ENCODE measurements at regions not wholly inside any gene's neighbourhood (a gene's known extent, or its start where the extent isn't known, plus 50 kb on each side); places are given as distances from the start of the nearest gene placed in this dataset.

DNA sequence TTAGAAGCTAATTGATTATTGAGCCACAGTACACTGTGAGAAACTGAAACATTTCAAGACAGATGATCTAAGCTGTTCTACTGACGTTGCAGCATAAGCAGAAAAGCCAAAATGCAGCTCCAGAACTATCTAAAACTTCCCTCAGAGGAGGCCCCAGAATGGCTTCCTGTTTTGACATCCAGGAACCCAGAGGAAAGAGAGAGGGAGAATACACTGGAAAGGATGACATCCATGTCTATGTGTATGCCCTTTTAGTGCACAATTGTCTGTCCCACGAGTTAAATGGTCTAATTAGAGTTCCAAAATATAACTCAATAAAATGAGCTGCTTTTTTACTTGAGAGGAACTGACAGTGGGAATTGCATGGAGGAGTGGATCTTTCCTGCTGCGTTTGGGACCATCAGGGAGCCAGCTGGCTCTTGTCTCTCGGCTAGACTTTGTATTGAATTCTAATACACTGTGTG lies 688.1 kb downstream of the ZNF385D start:
- TF ChIP-seq Cebpa-rat (IDR thresholded peaks at IDR 0.05): no peak
- Histone ChIP-seq H3K27me3 (no peaks in the 10 kb centered on the region), H3K27ac (no peak overlapping the region), H3K4me3 (no peak overlapping the region), H3K36me3 (no peaks in the 10 kb centered on the region), H3K4me2 (no peak overlapping the region; a peak in 1 of 22 replicates), H4K20me1 (no peaks in the 10 kb centered on the region), H3K9ac (no peak overlapping the region), H3K4me1 (peaks cover 0 to 6% (median 0%) of the 10 kb centered on the region in 10 experiments; a peak in 1 of 20 replicates), H3K9me3 (replicated peaks in 1 of 11) (no peaks in the 10 kb centered on the region)

DNA sequence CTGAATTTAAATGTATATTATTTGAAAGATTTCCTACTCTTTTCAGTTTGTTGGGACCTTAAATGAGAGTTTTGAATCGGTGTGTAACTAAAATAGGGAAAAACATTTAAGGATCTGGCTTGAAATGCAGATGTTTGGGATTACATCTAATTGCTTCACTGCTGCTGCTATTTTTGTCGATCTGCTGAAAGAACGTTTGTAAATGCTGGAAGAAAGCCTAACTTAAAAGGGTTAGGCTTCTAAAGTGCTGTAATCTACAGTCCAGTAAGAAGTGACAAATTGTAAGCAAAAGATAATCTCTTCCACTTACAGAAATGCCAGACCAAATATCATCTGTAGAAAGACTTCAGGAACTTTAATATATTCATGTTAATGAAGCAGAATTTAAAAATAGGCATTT lies 691.6 kb downstream of the ZNF385D start:
- H3K36me3 ChIP-seq: no peaks in the 10 kb centered on the region
- H3K4me3 ChIP-seq: no peak overlapping the region
- no peaks in the 10 kb centered on the region for H3K9me3 ChIP-seq (replicated peaks in 1 of 11)
- H3K9ac ChIP-seq: no peak overlapping the region
- TF ChIP-seq Cebpa-rat (IDR thresholded peaks at IDR 0.05): no peak
- no peak overlapping the region for H3K27ac ChIP-seq
- no peaks in the 10 kb centered on the region for H4K20me1 ChIP-seq
- H3K27me3 ChIP-seq: no peaks in the 10 kb centered on the region
- peaks cover 0 to 6% (median 0%) of the 10 kb centered on the region in 10 experiments; a peak in 1 of 20 replicates for H3K4me1 ChIP-seq
- no peak overlapping the region for H3K4me2 ChIP-seq

DNA sequence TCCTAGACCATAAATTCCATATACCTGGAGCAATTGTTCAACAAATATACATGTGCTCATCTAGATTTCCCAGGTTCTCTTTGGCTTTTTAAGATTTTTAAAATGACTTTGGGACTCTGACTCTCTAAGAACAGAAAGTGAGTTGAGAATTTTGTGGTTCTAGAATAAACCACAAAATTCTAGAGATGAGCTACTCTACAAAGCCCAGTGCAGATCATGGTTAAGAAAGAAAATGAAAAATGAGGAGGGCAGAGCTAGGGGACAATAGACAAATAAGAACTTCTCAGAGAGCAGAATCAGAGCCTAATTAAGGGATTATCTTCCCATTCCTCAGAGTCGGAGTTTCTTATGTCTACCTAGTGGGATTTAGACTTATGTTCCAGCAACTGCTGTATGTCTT lies 694.7 kb downstream of the ZNF385D start:
- H3K4me1 ChIP-seq: no peaks in the 10 kb centered on the region
- H3K27ac ChIP-seq: no peak overlapping the region
- no peaks in the 10 kb centered on the region for H3K27me3 ChIP-seq
- TF ChIP-seq Cebpa-rat (IDR thresholded peaks at IDR 0.05): no peak
- no peak overlapping the region for H3K4me3 ChIP-seq
- no peak overlapping the region for H3K4me2 ChIP-seq
- no peak overlapping the region for H3K9ac ChIP-seq
- no peaks in the 10 kb centered on the region for H4K20me1 ChIP-seq
- H3K9me3 ChIP-seq (replicated peaks in 1 of 11): 0 out of 22 replicates have a peak, but pooled peaks cover 0 to 4% (median 0%) of the 10 kb centered on the region in 11 experiments
- no peaks in the 10 kb centered on the region for H3K36me3 ChIP-seq

DNA sequence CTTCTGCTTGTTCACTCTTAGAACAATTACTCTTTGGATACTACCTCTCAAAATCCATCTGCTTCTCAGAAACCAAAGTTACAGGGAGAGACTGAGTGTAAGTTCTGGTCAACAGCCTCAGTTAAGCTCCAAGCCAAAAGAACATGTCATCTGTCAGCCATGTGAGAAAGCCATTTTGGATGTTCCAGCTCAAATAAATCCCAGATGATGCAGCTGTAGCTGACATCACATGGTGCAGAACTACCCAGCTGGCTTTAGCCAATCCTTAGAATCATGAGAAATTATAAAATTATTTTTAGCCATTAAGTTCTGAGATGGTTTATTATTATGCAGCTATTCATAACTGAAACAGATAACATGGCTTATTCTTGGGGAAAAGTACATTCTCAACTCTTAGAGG lies 696.0 kb downstream of the ZNF385D start:
- Histone ChIP-seq H3K4me2 (no peak overlapping the region), H4K20me1 (no peaks in the 10 kb centered on the region), H3K4me1 (no peaks in the 10 kb centered on the region), H3K36me3 (no peaks in the 10 kb centered on the region), H3K27ac (no peak overlapping the region), H3K27me3 (no peaks in the 10 kb centered on the region), H3K9me3 (replicated peaks in 1 of 11) (0 out of 22 replicates have a peak, but pooled peaks cover 0 to 4% (median 0%) of the 10 kb centered on the region in 11 experiments), H3K4me3 (no peak overlapping the region), H3K9ac (no peak overlapping the region)
- TF ChIP-seq Cebpa-rat (IDR thresholded peaks at IDR 0.05): no peak

DNA sequence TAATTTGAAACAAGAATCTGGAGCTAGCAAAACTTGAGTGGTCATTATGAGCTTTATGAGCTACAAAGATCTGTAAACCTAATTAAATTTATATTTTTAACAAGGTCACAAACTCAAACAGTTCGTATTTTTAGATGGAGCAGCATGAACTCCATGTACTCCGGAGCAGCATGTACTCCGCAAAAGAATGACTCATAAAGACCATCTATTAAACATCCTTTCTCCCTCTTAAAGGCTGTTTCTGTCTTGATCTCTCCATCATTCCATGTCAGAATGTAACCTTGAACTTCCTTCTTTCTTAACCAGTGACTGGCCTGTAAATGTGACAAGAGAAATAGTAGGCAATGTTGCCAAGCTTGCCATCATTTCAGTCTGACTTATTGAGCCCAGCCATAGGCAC lies 696.9 kb downstream of the ZNF385D start:
- no peak for TF ChIP-seq Cebpa-rat (IDR thresholded peaks at IDR 0.05)
- no peak overlapping the region for H3K27ac ChIP-seq
- no peaks in the 10 kb centered on the region for H3K36me3 ChIP-seq
- H3K4me1 ChIP-seq: no peaks in the 10 kb centered on the region
- no peak overlapping the region for H3K4me2 ChIP-seq
- no peak overlapping the region for H3K4me3 ChIP-seq
- no peak overlapping the region for H3K9ac ChIP-seq
- 0 out of 22 replicates have a peak, but pooled peaks cover 0 to 4% (median 0%) of the 10 kb centered on the region in 11 experiments for H3K9me3 ChIP-seq (replicated peaks in 1 of 11)
- no peaks in the 10 kb centered on the region for H3K27me3 ChIP-seq
- H4K20me1 ChIP-seq: no peaks in the 10 kb centered on the region

DNA sequence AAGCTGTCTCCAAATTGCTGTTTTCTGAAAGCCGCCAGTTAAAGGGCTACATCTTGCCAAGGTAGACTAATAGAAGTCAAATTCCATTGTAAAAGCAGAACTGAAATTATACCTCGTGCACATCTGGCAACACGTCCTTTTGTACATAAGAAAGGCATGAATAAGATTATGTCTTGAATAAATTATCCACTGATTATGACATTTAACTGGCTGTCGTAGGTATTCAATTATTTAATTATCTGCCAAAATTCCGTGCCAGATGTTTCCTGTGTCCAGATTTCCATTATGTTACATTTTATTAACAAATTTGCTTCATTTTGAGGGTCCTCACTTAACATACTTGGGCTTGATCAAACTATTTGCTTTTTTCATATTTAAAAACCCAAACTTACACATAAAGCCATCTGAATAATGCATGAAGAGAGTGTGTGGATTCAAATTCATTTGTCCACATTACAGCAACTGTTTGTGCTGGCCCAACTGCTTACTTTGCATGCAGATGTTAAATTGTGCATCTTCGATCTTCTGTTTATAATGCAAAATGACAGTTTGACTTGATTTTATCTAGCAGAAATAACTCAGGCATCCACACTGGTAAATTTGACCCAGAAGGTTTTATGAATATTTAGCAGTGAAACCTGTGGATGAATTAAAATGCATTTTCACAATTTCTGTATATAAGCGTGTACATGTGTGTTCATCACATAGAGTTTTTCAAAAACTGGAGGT lies 701.5 kb downstream of the ZNF385D start:
- no peak for TF ChIP-seq Cebpa-rat (IDR thresholded peaks at IDR 0.05)
- H3K27me3 ChIP-seq: no peaks in the 10 kb centered on the region
- no peak overlapping the region for H3K4me3 ChIP-seq
- H3K27ac ChIP-seq: no peak overlapping the region
- no peak overlapping the region for H3K9ac ChIP-seq
- no peak overlapping the region for H3K4me2 ChIP-seq
- H3K9me3 ChIP-seq (replicated peaks in 1 of 11): 0 out of 22 replicates have a peak, but pooled peaks cover 0 to 4% (median 0%) of the 10 kb centered on the region in 11 experiments
- no peaks in the 10 kb centered on the region for H4K20me1 ChIP-seq
- no peaks in the 10 kb centered on the region for H3K4me1 ChIP-seq
- H3K36me3 ChIP-seq: no peaks in the 10 kb centered on the region

DNA sequence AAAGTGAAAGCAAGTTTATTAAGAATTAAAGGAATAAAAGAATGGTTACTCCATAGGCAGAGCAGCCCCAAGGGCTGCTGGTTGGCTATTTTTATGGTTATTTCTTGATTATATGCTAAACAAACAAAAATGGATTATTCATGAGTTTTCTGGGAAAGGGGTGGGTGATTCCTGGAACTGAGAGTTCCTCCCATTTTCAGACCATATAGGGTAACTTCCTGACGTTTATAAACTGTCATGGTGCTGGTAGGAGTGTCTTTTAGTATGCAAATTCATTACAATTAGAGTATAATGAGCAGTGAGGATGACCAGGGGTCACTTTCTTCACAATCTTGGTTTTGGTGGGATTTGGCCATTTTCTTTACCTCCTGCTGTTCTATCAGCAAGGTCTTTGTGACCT lies 707.9 kb downstream of the ZNF385D start:
- no peaks in the 10 kb centered on the region for H3K27me3 ChIP-seq
- H3K4me1 ChIP-seq: no peaks in the 10 kb centered on the region
- H4K20me1 ChIP-seq: no peaks in the 10 kb centered on the region
- H3K9ac ChIP-seq: no peak overlapping the region
- no peak overlapping the region for H3K4me3 ChIP-seq
- no peak overlapping the region for H3K27ac ChIP-seq
- no peaks in the 10 kb centered on the region for H3K9me3 ChIP-seq (replicated peaks in 1 of 11)
- TF ChIP-seq Cebpa-rat (IDR thresholded peaks at IDR 0.05): no peak
- H3K36me3 ChIP-seq: no peaks in the 10 kb centered on the region
- H3K4me2 ChIP-seq: no peak overlapping the region

DNA sequence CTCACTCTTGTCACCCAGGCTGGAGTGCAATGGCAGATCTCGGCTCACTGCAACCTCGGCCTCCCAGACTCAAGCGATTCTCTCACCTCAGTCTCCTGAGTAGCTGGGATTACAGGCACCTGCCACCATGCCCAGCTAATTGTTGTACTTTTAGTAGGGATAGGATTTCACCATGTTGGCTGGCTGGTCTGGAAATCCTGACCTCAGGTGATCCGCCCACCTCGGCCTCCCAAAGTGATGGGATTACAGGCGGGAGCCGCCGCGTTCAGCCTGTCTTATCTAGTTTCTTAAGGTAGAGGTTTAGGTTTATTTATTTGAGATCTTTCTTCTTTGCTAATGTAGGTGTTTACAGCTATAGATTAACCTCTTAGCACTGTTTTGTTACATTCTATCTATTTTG lies 708.8 kb downstream of the ZNF385D start:
- no peak overlapping the region for H3K27ac ChIP-seq
- H3K4me2 ChIP-seq: no peak overlapping the region
- H3K36me3 ChIP-seq: no peaks in the 10 kb centered on the region
- no peaks in the 10 kb centered on the region for H3K4me1 ChIP-seq
- no peaks in the 10 kb centered on the region for H3K27me3 ChIP-seq
- H3K9me3 ChIP-seq (replicated peaks in 1 of 11): no peaks in the 10 kb centered on the region
- no peak for TF ChIP-seq Cebpa-rat (IDR thresholded peaks at IDR 0.05)
- no peak overlapping the region for H3K4me3 ChIP-seq
- no peaks in the 10 kb centered on the region for H4K20me1 ChIP-seq
- no peak overlapping the region for H3K9ac ChIP-seq

DNA sequence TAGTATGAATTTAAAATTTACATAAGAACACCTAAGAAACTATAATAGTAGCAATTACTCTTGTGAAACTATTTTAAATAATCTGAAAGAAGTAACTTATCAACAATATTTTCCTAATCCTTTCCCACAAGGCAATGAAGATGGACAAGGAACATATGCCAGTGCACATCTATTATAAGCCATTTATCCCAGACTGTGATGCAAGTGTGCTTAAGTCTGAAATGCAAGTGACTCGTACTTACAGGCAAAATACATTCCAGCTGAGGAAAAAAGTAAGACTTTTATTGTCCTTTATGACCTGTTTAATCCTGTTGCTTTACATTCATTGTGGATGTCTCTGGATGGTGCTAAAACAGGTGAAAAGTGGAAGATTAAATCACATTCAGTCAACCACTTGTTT lies 709.4 kb downstream of the ZNF385D start:
- no peaks in the 10 kb centered on the region for H3K36me3 ChIP-seq
- H3K9ac ChIP-seq: no peak overlapping the region
- no peak for TF ChIP-seq Cebpa-rat (IDR thresholded peaks at IDR 0.05)
- no peaks in the 10 kb centered on the region for H4K20me1 ChIP-seq
- H3K4me2 ChIP-seq: no peak overlapping the region
- no peak overlapping the region for H3K4me3 ChIP-seq
- H3K9me3 ChIP-seq (replicated peaks in 1 of 11): no peaks in the 10 kb centered on the region
- H3K27ac ChIP-seq: no peak overlapping the region
- no peaks in the 10 kb centered on the region for H3K4me1 ChIP-seq
- no peaks in the 10 kb centered on the region for H3K27me3 ChIP-seq

DNA sequence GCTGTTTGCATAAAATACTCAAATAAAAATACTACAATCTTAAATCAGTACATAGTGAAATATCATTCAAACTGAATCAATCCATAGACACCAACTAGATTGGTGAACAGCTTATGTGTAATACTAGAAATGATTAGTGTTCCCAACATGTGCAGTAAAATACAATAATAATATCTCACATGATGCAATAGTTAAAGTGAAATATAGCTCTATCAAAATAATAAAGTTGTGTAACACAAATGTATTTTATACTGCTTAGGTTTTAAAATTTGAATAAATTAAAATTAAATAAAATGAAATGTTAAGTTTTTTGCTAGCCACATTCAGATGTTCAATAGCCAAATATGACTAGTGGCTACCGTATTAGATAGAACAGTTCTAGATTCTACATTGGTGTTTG lies 714.1 kb downstream of the ZNF385D start:
- Histone ChIP-seq H3K27ac (no peak overlapping the region), H3K4me3 (no peak overlapping the region), H3K9me3 (replicated peaks in 1 of 11) (no peaks in the 10 kb centered on the region), H3K36me3 (no peaks in the 10 kb centered on the region), H3K4me1 (no peaks in the 10 kb centered on the region), H3K4me2 (no peak overlapping the region), H3K9ac (no peak overlapping the region), H4K20me1 (no peaks in the 10 kb centered on the region), H3K27me3 (no peaks in the 10 kb centered on the region)
- TF ChIP-seq Cebpa-rat (IDR thresholded peaks at IDR 0.05): no peak

All from BLaER1 treated with 17β-estradiol and CSF1 and Interleukin-3, amounts not matched to agents 10 nM and 100 nM (cell line).